HG03565 (cell line): ENCODE measurements at regions not wholly inside any gene's neighbourhood (a gene's known extent, or its start where the extent isn't known, plus 50 kb on each side); places are given as distances from the start of the nearest gene placed in this dataset.

Experiments
- ATAC-seq: cut with Tn5 transposase; IDR thresholded peaks from one replicate; pipeline ENCODE4 v1.9.1; 2021; ENCODE audit warnings: mild to moderate bottlenecking, moderate library complexity; ENCODE audit not compliant: unreplicated experiment

DNA sequence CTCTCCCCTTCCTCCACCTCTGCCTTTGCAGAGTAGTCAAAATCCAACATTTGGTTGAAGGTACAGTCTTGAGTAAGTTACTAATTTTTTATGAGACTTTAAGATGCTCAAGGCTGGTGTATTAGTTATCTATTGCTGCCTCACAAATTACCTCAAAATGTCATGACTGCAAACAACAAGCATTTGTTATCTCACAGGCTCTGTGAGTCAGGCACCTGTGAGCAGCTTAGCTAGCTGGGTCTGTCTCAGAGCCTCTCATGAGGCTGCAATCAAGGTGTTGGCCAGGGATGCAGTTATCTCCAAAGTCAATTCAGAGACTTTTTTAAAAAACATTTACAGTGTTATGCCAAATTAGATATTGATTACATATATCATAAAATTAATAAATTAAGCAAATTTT, 371.3 kb upstream of the RGMB start:
- no peak for ATAC-seq

DNA sequence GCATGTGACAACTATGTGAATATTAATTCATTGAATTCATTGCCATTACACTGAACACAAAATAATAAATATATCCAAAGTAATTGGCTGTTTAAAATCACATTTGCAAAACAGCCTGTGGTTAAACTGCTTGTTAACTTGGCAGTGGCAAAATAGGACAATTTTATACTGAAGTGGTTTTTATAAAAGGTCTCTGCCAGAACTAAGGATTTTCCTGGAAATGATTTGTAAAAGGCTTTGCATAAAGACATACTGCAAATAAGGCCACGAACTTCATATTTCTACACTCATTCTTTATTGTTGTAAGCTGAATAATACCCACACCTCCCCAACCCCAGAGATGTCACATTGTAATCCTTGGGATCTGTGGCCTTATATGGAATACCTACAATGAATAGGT, 370.3 kb upstream of the RGMB start:
- ATAC-seq, result no peak

DNA sequence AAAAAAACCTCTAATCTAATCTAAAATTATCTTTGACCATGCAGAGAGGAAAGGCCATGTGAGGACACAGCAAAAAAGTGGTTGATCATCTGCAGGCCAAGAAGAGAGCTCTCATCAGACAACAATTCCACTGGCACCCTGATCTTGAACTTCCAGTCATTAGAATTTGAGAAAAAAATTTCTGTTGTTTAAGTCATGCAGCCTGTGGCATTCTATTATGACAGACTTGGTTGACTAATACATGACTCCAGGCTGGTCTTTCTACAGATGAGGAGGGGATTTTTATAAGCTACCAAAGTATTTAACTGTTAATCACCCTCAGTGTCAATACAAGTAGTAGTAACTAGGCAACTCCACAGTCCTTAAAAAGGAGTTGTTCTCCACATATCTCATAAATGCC, 358.5 kb upstream of the RGMB start:
- no peak for ATAC-seq

DNA sequence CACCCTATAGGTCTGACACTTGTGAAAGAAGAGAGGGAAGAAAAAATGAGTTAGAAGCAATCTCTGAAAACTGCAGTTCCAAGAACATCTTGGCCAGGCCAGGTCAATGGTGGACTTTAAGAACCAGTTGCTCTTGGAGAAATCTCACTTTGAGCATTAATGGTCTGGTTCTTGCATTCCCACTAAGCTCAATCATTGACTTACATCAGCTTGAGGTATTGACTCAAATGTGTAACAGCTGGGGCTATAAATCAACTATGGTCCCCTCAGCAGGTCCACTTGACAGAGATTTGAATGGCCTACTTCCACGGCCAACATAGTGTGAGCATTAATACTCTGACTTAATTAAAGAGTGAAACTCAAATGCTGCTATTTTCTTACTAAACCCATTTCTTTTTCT, 357.8 kb upstream of the RGMB start:
- no peak for ATAC-seq

DNA sequence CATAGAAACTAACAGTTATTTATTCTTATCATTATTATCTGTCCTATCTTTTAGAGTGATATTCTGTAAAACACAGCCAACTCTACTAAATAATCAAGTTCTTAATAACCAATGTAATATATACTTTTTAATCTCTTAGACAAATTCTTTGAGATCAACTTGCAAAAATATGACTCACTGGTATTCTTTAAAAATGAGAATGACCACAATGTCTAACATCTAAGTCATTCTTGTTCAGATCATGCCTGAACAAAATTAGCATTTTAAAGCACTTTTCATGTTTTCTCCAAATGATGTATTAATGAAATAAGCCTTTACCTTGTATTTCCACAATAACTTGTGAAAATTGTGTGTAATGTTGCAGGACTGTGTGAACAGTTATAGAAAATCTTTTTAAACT, 356.9 kb upstream of the RGMB start:
- ATAC-seq, result no peak

DNA sequence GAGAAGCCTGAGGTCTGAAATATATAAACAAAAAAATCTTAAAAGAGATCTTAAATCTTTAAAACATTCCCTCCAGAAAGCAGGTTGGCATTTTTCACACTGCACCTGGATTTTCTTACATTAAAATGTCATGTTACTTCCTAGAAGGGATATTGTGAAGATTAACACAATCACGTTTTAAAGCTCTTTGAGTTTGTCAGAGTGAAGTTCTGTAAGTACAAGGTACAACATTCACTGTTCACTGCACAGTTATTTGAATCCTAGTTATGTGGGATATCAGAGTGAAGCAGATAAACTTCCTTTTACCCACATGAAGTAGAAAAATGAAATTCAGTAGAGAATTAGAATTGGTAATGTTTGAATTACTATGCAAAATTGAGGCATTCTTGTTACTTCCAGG, 353.6 kb upstream of the RGMB start:
- ATAC-seq, result no peak

DNA sequence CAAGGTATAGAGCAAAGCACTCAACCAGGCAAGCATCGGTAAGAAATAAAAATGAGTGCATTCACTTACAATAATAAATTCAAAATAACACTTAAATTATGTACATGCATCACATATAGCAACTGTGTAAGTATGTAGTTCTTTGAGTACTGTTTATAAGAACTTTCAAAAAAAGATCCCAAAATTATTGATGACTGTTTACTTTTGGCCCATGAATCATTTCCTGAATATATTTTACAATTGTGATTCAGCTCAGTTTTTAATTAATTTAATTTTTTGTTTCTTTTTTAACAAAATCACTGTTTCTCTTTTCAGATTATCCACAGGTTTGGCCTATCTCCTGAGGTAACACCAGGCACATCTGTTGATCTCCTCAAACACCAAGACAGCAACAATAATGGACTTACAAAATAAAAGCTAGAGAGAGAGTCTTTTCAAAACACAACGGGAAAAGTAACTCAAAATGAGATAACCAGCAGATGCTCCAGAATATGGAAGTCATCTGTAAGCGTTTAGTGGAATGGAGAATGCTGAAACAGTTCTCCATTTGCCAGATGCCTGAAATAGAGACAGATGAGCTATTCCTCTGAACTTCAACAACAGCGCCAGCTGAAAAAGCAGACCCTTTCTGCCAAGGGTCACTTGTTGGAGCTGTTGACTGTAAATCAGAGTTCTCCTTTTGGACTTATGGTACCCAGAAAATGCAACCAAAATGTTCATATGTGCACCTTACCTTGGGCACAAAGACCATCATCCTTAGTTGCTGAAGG, 348.6 kb upstream of the RGMB start:
- no peak for ATAC-seq

DNA sequence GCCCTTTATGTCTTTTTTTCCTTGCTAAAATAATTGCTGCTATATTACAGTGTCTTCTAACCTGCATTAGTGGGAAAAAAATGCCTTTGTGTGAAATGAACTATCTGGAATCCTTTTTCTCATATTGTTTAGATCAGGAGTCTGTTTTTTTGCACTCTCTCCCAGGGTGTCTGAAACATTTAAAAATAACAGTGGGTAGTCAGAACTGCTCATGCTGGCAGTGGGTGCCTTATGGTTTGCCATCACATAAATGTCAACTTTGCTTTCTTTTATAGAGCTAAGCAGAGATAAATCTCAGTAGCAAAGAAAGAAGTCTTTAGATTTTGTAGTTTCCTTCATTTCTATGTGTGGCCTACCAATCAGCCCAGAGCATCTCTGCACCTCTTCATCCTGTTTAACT, 347.8 kb upstream of the RGMB start:
- ATAC-seq, result no peak

DNA sequence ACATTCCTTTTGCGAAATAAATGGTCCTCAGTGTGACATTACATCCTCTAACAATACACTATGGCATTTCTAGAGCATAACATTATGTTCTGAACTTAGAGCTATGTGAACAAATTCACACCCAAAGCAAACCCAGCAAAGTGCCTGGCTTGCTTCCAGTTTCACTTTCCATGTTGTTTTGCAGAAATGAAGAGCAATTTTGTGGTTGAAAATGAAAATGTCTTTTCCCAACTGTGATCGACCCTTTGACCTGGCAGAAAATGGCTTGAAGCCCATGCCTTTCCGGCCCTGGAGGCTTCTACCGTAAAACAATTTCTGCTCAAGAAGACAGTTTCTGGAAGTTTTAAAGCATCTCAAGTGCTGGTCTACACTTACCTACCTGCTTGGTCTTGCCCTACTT, 344.7 kb upstream of the RGMB start:
- ATAC-seq, result peak; percentile 80

DNA sequence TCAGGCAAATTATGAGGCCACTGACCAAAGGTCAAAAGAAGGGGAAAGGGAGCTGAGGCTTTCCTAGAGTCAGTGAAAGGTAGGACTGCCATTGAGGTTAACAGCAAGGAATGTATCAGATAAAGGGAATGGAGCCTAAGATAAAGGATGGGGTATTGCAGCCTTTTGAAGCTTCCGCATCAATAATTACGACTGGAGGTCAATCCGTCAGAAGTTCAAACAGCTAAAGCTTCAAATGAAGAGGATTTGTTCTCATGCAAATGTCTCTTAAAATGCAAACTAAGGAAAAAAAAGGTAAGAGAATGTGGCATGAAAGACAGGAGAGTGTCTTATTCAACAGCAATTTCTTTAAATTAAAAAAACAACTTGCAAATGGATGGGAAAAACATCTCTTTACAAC, 341.1 kb upstream of the RGMB start:
- ATAC-seq, result no peak

DNA sequence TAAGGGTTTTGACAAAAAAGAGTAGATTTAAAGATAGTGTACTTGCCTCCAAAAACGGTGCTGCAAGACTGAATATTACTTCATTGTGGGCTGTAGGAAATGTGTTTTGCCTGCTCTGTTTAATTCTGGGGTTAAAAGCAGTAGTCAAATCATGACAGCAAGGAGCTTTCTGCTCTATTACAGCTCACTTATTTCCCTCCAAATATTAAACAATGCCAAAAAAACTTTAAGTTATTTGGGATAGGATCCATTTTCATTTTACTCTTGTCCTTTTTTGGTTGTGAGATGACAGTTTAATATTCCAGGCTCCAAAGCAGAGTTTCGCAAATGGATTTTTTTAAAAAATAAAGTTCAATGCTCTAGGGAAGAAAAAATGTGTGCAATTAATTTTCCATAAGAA, 340.4 kb upstream of the RGMB start:
- no peak for ATAC-seq

DNA sequence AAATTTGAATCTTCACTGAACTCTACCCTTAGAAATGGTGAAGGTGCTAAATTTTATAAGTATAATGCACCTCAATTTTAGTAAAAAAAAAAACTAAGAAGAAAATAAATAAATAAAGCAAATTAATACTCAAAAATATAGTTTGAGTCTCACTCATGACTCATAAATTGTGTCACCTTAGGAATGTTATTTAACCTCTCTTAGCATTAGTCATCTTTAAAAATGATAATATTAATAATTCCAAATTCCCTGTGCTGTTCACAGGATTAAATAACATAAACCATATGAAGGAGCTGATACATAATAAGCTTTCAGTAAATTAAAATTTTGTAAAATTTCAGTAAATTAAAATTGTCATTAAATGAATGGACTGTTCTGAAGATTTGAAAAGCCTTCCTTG, 339.8 kb upstream of the RGMB start:
- ATAC-seq, result no peak

DNA sequence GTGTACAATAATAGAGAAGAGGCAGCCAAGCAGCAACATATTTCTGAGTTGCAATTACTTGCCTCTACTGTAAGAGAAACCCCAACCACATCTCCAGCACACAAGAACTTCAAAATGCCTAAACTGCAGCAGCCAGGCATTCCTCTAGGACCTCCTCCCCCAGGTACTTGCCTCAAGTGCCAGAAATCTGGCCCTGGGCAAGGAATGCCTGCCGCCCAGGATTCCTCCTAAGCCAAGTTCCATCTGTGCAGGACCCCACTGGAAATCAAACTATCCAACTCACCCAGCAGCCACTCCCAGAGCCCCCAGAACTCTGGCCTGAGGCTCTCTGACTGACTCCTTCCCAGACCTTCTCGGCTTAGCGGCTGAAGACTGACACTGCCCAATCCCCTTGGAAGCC, 336.8 kb upstream of the RGMB start:
- ATAC-seq, result no peak

DNA sequence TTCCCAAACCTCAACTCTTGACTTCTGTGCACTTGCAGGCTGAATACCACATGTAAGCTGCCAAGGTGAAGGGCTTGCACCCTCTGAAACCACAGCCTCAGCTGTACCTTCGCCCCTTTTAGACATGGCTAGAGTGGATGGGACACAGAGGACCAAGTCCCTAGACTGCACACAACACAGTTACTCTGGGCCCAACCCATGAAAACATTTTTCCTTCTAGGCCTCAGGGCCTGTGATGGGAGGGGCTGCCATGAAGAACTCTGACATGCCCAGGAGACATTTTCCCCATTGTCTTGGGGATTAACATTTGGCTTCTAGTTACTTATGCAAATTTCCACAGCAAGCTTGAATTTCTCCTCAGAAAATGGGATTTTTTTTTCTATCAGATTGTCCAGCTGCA, 331.0 kb upstream of the RGMB start:
- ATAC-seq, result no peak

DNA sequence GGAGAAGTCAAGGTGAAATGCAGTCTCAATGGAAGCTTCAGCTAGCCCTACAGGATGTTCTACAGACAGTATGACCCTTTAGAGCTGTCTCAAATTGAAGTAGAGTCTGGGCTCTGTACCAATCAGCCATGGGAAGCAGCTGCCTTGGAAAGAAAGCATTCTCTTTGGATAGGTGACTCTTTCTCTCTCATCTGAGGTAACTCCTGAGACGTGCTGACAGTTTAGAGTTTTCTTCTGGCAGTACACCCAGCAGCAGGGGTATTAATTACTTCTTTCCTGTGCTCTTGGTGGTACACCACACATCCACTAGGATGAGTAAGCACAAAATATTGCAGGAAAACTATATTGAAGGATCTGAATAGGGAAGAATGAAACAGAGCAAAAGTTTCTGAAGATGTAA, 329.6 kb upstream of the RGMB start:
- ATAC-seq, result no peak

DNA sequence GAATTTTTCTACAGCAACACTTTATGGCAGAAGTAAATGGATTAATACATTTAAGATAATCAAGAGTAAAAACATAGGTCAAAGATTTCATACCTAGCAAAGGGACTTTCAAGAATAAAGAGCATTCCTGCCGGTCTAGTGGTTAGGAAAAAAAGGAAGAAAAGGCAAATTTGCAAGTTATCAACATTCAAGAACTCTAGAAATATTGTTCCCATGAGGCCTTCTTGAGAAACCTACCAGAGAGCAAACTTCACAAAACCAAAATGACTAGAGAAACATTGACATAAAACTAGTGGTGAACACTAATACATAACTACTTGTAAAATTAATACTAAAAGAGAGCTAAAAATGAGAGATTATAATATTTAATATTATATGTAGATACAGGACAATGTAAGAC, 320.2 kb upstream of the RGMB start:
- no peak for ATAC-seq

DNA sequence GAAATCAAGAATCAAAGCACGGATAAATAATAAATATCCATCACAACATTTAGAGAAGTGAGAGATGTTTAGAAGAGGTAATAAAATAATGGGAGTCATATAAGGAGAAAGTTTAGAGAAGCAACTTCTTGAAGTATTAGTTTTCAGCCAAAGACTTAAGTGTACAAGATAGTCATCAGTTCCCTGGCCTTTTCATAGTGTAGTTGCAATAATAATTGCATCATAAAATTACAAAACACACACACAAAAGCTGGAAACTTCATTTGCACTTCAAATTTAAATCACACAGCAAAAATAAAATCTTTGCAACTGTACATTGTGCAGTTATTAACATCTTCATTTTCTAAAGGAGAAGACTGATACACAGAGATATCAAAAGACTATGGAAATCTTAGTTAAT, 319.1 kb upstream of the RGMB start:
- ATAC-seq, result no peak

DNA sequence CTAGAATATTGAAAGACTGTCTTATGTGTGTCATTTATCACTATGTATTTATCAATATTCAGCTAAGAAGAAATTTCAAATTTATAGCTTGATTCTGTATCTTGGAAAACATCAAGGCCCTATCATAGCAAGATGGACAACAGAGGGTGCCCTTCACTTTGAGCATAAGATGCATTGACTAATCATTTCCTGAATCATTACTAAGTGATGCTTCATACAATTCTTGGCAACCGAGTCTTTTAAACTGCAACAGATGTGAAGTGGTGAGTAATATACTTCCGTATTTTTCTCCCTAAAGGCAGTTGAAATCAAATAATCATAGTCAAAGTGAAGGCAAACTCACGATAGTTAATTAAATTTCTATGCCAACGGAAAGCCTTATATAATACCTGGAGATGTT, 318.6 kb upstream of the RGMB start:
- no peak for ATAC-seq

DNA sequence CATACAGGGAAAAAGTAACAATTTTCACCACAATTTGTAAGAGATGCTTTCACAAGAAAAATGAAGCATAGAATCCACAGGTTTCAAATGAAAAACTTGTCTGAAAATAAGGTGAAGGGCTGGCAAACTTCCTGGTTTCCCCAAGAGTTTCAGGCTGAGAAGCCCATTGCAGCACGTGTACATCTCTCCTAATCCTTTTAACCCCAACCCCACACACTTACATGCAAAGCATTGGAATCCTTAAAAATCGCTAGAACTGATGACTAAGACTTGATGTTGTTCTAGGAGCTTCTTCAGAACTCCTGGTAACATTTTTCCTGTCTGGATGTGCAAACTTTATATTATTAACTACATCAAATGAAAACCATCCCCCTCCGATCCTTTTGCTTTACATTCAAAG, 317.8 kb upstream of the RGMB start:
- no peak for ATAC-seq

DNA sequence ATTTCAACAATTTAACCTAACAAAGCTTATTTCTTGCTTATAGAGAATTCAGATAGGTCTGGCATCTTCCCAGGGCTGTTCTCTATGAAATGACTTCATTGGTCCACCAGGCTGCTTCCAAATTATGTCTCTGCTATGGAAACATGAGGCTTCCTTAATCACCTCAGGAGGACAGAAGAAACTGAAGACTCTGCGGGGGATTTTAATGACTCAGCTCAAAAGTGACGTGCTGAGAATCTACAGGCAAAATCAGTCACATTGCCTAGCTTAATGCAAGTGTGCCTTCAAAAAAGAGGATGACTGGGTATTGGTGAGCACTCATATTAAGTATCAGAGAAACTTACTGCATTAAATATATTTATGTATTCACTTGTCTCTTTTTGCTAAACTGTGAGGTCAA, 315.5 kb upstream of the RGMB start:
- ATAC-seq, result no peak

DNA sequence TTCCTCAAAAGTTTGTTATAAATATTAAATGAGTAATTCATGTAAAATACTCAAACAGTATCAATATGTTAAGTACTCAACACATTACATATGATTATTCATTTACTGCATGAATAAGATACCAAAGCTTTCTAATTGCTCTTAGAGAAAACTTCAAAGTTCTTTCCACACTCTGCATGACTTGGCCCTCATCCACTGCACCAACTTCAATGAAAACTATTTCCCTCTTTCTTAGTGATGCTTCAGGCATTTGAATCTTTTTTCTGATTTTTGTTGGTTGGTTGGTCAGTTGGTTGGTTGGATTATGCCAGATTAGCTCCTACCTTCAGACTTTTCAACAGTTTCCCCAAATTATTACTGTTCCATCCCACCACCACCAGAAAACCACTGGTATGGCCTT, 314.7 kb upstream of the RGMB start:
- ATAC-seq, result no peak

DNA sequence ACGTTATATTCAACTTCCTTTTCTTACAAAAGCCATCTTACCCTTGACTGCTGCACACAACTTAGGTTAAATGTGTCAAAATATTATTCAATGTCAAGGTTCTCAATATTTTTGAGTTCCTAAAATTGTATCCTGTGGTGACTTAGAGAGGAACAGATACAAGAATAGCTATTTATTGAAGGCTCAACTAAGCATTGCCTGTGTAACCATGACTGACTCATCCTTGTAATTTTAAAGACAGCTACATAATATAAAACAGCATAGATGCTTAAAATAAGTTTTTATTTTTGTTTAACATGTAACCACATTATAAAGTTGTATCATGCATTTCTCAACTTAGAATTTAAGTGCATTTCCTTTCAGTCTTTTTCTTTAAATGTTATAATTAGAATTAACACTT, 312.9 kb upstream of the RGMB start:
- ATAC-seq, result no peak

DNA sequence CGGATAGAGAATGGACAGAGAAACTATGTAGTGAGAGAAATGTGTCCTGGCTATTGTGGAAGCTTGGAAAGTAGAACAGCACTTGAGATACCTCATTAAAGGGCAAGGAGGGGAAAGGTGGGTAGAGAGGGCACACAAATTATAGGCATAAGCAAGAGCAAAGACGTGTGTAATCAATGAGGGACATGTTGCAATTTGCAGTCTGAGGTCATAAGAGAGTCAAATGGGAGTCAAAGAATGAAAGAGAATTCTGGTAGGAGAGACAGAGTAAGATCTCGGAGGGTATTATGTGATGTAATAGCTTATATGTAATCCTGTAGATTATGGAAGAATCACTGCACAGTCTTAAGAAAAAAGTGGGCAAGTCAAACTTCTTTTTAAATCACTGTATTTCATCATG, 312.0 kb upstream of the RGMB start:
- ATAC-seq, result no peak

DNA sequence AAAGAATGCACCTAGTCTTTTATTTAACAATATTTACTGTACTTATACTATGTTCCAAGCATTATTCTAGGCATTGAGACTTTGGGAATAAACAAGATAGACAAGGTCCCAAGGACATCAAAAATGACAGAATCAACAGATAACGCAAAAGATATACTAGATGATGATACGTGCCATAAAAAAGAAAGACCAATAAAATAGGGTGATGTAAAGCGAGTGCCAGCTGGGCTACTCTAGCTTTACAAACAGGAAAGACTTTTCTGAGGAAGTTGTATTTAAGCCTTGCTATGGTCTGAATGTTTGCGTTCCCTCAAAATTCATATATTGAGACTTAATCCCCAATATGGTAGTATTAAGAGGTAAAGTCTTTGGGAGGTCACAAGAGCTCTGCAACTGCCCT, 310.2 kb upstream of the RGMB start:
- no peak for ATAC-seq
